Thymus (tissue), 11 donors: ENCODE measurements at regions not wholly inside any gene's neighbourhood (a gene's known extent, or its start where the extent isn't known, plus 50 kb on each side); places are given as distances from the start of the nearest gene placed in this dataset.
"Not testable (repeated sequence)": the region's sequence is repeated elsewhere in the genome, so short reads cannot be mapped to it uniquely, and the experiment has no call there.

Experiments used
- DNase-seq, 9 donors: peaks; one replicate each; pipeline ENCODE4 v3.0.0-alpha.2; 2013; ENCODE audit warnings: low spot score in 9 of 9, low read depth in 6 of 9, missing footprints in 1 of 9
- H3K27ac ChIP-seq, 2 donors: one replicate each; pipeline ENCODE4 v1.5.1; 2013; ENCODE audit warnings: control low read depth in 1 of 2, low read depth in 1 of 2, low read length in 1 of 2, mild to moderate bottlenecking in 1 of 2, moderate library complexity in 1 of 2
- H3K27me3 ChIP-seq, 2 donors: one replicate each; pipeline ENCODE4 v1.5.1; 2013; ENCODE audit warnings: low read length in 1 of 2; ENCODE audit not compliant: control insufficient read depth in 2 of 2, insufficient read depth in 1 of 2
- H3K36me3 ChIP-seq, 2 donors: one replicate each; pipeline ENCODE4 v1.5.1; 2013; ENCODE audit warnings: low read length in 1 of 2, mild to moderate bottlenecking in 1 of 2, moderate library complexity in 1 of 2; ENCODE audit not compliant: control insufficient read depth in 2 of 2, insufficient read depth in 2 of 2
- H3K4me1 ChIP-seq, 2 donors: one replicate each; pipeline ENCODE4 v1.5.1; 2013; ENCODE audit warnings: low read length in 2 of 2; ENCODE audit not compliant: control insufficient read depth in 2 of 2, insufficient read depth in 2 of 2
- H3K4me3 ChIP-seq, 2 donors: one replicate each; pipeline ENCODE4 v1.5.1; 2013; ENCODE audit warnings: low read length in 2 of 2, control low read depth in 1 of 2, mild to moderate bottlenecking in 1 of 2
- H3K9me3 ChIP-seq, 2 donors: one replicate each; pipeline ENCODE4 v1.5.1; 2013; ENCODE audit warnings: low read length in 1 of 2, mild to moderate bottlenecking in 1 of 2; ENCODE audit not compliant: control insufficient read depth in 2 of 2, insufficient read depth in 1 of 2
- WGBS: extraction: QIAGEN DNeasy Blood & Tissue Kit; methylation state at CpG from one replicate; pipeline ENCODE4 v1.1.7; 2013; 5-methylcytosine and 5-hydroxymethylcytosine counted together
- donor health status: healthy.

DNA sequence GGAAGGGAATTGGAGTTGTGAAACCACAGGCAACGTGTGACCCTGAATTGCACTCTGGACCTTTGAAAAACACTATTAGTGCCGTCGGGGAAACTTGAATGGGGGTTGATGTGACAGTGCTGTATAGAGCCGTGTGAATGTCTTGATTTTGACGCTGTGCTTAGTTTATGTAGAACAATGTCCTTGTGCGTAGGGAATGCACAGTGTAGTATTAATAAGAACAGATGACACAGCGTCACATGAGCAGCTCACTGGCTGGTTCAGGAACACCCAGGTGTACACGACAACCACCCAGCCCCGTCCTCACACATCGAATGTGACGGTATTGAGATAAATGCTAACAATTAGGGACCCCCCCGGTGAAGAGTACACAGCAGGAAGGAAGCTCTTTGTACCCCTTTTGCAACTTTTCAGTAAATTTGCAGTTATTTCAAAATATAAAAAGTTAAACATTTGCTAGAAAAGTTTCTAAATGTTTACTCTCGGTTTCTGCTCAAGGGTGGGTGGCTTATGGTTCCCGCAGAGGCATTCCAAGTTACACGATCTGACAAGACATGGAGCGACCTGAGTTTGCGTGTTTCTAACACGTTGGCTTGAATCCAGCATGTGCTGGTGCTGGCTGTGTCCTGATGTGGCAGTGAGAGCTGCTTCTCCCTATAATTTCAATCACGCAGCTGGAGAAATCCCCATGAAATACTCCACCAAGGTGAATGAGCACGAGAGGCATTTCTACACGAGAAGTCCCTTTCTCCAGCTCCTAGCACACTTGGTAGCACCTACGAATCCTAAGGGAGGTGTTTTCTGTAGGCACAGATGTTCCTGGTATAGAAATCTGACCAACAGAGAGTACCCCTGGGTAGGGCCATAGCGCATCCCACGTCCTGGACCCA, 208.0 kb upstream of the EXOC2 start:
- no peak overlapping the region for H3K4me3 ChIP-seq
- H3K4me1 ChIP-seq = no peaks in the 10 kb centered on the region
- no peaks in the 10 kb centered on the region for H3K36me3 ChIP-seq
- H3K27ac ChIP-seq = no peak overlapping the region
- WGBS = 89% methylated on average over 24 of the region's 24 CpGs
- no peaks in the 10 kb centered on the region for H3K9me3 ChIP-seq
- no peak for DNase-seq
- H3K27me3 ChIP-seq = peaks cover 0 to 5% of the 10 kb centered on the region in 2 donors

DNA sequence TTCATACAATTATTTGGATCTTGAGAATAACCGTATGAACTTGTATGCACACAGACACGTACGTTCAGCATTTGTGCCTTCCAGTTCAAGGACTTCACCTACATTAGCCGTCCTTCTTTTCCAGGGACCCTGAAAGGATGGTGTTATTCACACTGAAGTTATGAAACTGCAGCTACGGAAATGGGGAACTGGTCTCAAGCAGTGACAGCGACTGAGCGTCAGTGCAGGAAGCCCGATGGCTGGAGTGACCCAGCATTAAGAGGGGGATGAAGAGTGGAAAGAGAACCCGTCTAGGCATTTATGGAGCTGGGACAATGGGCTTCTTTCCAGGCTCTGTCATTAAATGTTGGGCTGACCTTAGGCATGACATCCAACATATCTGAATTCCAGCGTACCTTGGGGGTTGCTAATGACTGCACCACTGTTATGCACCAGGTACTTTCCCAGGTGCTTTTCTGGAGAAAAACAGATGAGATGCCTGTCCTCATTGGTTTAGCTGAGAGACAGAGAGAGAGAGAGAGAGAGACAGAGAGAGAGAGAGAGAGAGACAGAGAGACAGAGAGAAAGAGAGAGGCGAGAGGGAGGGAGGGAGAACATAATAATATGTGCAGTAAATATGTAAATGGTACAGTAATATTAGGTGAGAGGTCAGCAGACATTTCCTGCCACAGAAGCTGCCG, 204.7 kb upstream of the EXOC2 start:
- Histone ChIP-seq H3K9me3 (no peaks in the 10 kb centered on the region), H3K27me3 (peaks cover 0 to 5% of the 10 kb centered on the region in 2 donors), H3K4me1 (no peaks in the 10 kb centered on the region), H3K36me3 (no peaks in the 10 kb centered on the region), H3K27ac (no peak overlapping the region), H3K4me3 (no peak overlapping the region)
- whole genome bisulfite sequencing = 49% methylated on average over 12 of the region's 12 CpGs
- no peak for DNase-seq

DNA sequence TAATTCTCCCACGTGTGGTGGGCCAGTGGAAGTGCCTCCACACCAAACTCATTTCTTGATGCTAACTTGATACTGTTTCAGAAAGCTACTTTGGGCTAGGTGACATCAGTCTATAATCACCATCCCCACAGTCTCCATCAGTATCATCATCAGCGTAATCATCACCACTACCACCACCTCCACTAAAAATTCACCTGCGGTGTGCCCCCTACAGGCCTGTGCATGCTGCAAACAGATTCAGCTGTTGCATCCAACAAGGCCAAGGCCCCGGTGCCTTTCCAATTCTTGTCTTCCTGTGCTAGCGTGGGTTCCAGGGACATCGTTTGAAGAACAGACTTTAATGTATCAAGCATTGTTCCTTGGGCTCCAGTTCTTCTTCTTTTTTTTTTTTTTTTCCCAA, 201.3 kb upstream of the EXOC2 start:
- no peaks in the 10 kb centered on the region for H3K36me3 ChIP-seq
- H3K4me3 ChIP-seq = no peak overlapping the region
- 83% methylated on average over 6 of the region's 6 CpGs for WGBS
- DNase-seq = no peak
- H3K9me3 ChIP-seq = no peaks in the 10 kb centered on the region
- H3K27me3 ChIP-seq = peaks cover 0 to 5% of the 10 kb centered on the region in 2 donors
- no peak overlapping the region for H3K27ac ChIP-seq
- no peaks in the 10 kb centered on the region for H3K4me1 ChIP-seq

DNA sequence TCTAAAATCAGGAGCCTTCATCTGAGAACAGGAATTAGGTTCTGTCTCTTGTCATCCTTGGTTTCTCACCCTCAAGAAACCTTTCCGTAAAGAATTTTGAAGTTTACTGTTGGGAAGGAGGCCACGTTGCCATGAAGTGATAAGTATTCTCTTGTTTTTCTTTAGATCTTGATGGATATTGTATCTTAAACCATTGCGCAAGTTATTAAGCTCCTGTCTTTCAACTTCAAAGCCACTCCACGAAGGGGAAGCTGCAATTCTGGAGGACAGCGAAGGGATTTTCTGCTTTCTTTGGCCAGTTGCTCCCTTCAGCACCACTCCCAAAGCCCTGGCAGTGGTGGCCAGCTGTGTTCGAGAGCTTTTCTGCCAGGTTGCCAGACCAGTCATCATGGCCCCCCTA, 198.1 kb upstream of the EXOC2 start:
- Histone ChIP-seq H3K27me3 (no peaks in the 10 kb centered on the region), H3K36me3 (no peaks in the 10 kb centered on the region), H3K4me1 (no peaks in the 10 kb centered on the region), H3K9me3 (no peaks in the 10 kb centered on the region), H3K27ac (no peak overlapping the region), H3K4me3 (no peak overlapping the region)
- 90% methylated on average over 6 of the region's 6 CpGs for WGBS
- DNase-seq = no peak

DNA sequence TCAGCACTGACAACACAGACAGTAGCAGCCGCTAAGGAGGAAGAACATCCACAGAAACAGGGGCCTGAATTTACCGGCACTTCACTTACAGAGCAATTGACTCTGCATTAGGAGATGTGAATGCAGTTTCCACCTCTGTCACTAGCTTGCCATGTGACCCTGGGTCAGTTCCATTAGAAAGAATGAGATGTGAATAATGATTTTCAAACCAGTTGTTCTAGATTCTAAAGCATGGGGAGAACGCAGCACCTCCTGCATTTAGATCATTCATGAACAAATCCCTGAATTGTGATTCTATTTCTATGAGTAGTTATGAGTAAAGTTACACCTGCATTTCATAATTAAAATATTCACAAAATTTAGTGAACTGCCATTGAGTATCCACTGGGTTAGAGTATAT, 197.3 kb upstream of the EXOC2 start:
- no peak for DNase-seq
- H3K4me3 ChIP-seq = no peak overlapping the region

DNA sequence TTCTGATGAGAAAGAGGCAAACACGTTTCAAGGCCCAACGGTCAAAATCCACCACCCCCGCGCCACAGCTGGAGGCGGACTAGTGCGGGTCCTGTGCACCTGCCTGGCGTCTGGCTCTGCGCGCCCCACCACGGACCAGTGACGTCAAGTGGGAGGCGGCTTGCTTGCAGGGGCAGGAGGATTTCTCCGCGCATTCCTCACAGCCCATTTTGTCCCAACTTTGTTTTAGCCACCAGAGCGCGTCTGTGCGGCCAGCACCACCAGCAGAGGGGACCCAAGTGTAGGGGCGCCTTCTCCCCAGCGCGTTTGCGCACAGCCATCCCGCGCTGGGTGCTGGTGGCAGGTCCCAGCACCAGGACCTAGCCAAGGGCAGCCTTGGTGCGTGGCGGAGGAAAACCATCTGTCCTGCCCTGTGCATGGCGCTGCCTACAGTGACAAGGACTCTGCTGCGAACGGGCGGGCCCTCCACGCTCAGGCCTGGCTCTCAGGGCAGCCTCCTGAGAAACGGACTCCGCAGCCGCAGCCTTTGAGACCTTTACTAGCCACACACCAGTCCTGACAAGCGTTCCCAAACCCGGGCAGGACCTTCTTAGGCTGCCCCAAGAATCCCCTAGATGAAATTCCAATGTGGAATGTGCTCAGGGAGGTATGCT, 194.8 kb upstream of the EXOC2 start:
- no peaks in the 10 kb centered on the region for H3K36me3 ChIP-seq
- H3K4me3 ChIP-seq = no peak overlapping the region
- no peak overlapping the region for H3K27ac ChIP-seq
- no peaks in the 10 kb centered on the region for H3K9me3 ChIP-seq
- no peaks in the 10 kb centered on the region for H3K4me1 ChIP-seq
- no peak for DNase-seq
- H3K27me3 ChIP-seq = peaks cover 0 to 2% of the 10 kb centered on the region in 2 donors
- WGBS = 93% methylated on average over 35 of the region's 35 CpGs

More for the DNA sequence above, 197.3 kb upstream of the EXOC2 start:
- Histone ChIP-seq H3K9me3 (no peaks in the 10 kb centered on the region), H3K4me1 (no peaks in the 10 kb centered on the region), H3K36me3 (no peaks in the 10 kb centered on the region), H3K27me3 (no peaks in the 10 kb centered on the region), H3K27ac (no peak overlapping the region)
- WGBS = 91% methylated on average over 3 of the region's 3 CpGs

DNA sequence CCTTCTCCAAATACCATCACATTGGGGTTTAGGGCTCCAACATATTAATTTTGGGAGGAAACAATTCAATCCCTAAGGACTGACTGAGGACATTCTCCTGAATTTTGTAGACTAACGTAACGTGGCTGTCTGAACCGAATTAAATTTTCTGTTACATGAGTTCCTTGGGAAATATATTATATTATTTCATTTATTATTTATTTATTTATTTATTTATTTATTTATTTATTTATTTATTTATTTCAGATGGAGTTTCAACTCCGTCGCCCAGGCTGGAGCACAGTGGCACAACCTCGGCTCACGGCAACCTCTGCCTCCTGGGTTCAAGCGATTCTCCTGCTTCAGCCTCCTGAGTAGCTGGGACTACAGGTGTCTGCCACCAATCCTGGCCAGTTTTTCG, 193.2 kb upstream of the EXOC2 start:
- H3K4me1 ChIP-seq, H3K36me3 ChIP-seq, DNase-seq, H3K9me3 ChIP-seq, H3K27ac ChIP-seq, H3K27me3 ChIP-seq, H3K4me3 ChIP-seq: not testable (repeated sequence)
- WGBS = 96% methylated on average over 9 of the region's 9 CpGs

DNA sequence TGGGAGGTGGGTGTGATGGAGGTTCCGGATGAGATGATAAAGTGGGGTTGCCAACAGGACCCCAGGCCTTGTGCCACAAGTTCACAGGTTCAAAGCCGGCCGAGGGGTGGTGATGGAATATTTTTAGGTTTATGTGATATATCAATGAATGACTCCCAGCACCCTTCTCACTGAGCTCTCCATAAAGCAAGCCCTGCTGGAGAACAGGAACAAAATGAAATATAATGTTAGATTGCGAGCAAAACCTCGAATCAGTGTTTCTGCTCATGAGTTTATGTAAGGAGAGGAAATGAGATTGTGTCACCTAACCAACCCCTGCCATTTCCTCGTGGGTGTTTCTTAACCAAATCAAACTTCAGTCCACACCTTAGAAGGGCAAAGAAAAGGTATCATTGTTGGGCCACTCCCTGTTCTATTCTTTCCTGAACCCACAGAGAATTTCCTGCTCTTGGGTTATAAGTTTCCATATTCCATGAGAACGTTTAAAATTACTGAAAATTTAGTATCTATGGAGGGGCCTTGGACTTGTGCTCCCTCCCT, 192.2 kb upstream of the EXOC2 start:
- Histone ChIP-seq H3K27ac (no peak overlapping the region), H3K9me3 (no peaks in the 10 kb centered on the region), H3K4me1 (no peaks in the 10 kb centered on the region), H3K4me3 (no peak overlapping the region), H3K36me3 (no peaks in the 10 kb centered on the region), H3K27me3 (peaks cover 0 to 5% of the 10 kb centered on the region in 2 donors)
- DNase-seq = no peak
- 67% methylated on average over 7 of the region's 7 CpGs for WGBS

DNA sequence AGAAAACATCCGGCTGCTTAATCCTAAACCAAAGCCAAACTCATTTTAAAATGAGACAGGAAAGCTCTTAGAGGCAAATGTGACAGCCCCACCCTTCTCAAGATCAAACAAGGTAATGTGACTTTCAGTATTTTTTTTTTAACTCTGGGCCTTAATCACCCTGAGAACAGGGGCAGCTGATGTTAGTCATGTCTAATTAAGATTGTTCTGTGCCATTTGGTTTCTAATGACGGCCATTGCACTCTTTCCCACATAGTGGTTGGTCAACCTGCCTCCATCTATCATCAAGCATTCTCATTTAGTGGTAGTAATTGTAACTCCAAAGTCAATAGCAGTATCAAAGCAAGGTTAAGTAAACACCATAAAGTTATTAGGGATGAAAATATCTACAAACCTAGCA, 191.6 kb upstream of the EXOC2 start:
- no peaks in the 10 kb centered on the region for H3K9me3 ChIP-seq
- no peaks in the 10 kb centered on the region for H3K36me3 ChIP-seq
- H3K27ac ChIP-seq = no peak overlapping the region
- H3K4me1 ChIP-seq = no peaks in the 10 kb centered on the region
- H3K4me3 ChIP-seq = no peak overlapping the region
- DNase-seq = no peak
- 74% methylated on average over 2 of the region's 2 CpGs for WGBS
- peaks cover 0 to 5% of the 10 kb centered on the region in 2 donors for H3K27me3 ChIP-seq
